HG03064 (cell line): ENCODE measurements at regions not wholly inside any gene's neighbourhood (a gene's known extent, or its start where the extent isn't known, plus 50 kb on each side); places are given as distances from the start of the nearest gene placed in this dataset.

Experiments used
- ATAC-seq: cut with Tn5 transposase; IDR thresholded peaks from one replicate; pipeline ENCODE4 v1.9.1; 2021; ENCODE audit warnings: low read depth; ENCODE audit not compliant: unreplicated experiment

DNA sequence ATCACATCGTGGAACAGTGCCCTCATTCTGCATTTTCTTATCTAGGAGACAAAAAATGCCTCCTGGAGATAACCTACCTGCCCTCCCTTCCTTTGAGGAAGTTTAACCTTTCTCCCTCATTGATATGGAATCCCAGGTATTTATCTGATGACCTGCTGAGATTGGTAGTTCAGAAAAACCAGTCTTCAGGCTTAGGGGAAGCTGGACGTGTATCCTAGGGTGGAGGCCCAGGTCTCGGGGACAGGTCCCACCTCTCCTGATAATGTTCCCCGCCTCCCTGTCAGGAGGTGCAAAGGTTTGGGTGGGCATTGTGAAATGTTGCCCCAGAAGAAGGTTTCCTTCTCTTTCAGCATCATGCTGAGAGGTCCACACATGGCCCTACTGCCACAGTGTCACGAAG, 186.9 kb upstream of the NAV2 start:
- ATAC-seq = no peak

DNA sequence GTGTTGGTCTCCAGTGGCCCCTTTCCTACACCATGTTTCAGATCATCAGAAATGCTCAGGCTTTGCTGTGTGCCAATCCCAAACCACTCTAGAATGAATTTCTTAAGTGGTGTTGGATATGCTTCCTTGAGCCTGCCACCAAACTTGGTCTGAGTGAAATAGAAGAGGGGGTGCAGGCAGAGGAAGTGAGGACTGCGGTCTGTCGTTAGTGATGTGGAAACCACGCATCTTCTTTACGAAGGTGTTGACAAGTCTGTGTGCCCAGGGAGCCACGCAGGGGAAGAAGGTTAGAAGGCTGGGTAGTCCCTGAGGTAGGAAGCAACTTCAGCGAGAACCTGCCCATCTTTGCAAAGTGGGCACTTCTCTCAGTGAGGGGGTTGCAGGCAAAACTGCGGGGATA, 187.4 kb upstream of the NAV2 start:
- ATAC-seq = no peak

DNA sequence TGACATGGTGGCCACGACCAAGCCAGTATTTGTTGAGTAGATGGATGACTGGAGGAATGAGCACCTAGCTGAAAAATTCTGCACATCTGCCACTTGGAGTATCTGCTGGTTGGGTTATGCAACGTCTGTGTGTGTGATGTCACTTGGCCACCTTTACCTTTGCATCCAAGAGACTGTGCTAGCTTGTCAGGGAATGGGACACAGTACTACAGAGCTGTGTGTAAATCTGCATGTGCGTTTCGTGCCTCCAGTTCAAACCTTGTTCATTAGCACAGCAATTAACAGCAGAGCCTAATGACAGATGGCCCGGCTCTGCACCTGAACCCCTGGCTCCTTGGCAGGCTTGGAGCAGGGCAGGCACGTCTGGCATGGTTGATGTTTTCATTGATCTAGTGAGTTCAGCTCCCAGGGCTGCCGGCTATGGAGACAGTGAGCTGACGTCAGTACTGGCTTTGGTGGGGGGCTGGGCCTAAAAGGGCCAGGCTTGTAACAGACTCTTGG, 188.4 kb upstream of the NAV2 start:
- no peak for ATAC-seq

DNA sequence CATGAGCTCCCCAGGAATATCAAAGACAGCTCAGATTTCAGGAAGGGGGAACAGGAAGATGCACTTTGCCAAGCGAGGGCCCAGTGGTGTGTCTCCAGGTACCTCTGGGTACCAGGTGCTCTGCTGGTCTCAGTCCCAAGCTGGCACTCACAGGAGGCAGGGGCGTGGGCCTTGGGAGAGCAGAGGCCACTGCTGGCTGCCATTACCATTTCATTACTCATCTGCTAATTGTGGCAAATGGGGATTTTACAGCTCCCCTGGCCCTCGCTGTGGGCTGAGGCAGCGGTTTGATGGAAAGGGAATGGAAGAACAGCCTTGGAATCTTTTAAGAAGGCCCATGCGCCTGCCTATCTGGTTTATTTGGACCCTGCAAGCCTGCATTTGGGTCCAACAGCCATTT, 192.0 kb upstream of the NAV2 start:
- ATAC-seq = no peak

DNA sequence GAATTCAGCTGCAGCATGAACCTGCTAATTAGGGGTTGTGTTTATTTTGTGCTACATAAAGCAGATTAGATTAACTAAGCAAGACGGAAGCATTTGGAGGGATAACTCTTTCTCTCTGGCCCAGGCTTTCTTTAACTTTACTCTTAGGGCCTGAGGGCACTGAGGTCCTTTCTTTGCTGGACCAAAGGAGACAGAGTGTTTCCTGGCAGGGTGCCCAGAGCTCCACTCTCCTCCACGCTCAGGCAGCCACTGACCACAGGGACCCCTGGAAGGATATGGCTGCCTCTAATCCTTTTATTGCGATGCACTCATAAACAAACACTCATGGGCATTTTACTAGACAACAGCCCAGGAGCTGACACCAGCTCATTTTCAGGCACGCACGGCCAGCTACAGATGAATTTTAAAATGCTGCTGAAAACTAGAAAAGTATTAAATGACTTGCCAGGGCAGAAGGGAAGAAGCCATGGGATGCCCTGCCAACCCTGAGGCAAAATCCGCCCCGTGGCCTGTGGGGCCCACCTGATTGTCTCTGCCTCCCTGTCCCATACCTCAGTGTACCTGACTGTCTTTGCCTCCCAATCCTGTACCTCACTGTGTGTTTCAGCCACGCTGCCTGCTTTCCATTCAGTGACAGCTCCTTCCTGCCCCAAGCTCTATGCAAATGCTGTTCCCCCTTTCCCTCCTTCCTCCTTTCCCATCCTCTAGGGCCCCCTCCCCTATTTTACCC, 192.6 kb upstream of the NAV2 start:
- ATAC-seq = no peak

DNA sequence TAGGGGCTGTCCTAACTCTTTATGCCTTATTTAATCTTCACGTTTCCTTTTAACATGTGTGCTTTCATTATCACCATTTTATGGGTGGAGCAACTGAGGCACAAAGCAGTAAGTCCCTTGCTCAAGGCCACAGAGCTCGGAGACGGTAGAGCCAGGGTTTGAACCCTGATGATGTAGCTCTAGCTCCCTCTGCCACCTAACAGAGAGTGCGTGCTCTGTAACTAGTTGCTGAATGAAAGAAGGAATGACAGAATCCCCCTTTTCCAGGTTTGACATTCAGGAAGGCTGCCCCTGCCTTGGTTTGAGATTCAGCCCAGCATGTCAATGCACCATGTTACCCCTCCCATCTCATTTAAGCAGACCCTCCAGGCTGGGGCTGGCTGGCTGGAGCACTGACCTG, 193.3 kb upstream of the NAV2 start:
- no peak for ATAC-seq

DNA sequence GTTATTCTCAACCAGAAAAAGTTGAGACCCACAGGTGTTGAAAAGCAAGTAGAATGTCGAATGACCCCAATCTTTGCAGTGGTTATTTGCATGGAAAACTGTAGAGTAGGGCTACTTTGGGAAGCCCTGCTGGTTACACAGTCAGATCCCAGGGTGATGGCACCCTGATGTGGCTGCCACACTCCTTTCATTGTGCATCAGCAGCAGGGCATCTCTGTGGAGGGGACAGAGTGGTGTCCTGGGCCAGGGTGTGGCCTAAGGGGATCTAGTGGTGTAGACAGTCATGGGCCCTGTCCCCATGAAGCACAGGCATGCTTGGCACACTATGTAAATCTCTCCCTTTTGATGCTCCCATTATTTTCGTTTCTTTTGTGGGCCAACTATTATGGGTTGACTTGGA, 199.4 kb upstream of the NAV2 start:
- ATAC-seq = no peak

DNA sequence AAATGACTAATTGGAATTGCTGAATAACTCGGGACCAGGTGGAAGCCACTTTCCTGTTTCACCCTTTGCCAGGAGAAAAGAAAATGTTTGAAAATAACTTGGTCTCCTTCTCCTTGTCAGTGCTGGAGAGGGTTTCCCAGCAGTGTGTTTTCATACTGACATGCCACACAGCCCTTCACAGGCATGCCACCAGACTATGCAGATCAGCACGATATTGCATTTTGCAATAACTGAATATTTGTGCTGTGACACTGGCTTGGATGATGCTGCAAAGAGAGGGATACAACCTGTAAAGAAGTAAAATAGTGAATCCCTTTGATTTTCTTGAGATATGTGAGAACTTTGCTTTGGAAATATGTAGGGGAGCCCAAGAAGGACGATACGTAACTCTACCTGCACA, 200.0 kb upstream of the NAV2 start:
- no peak for ATAC-seq

DNA sequence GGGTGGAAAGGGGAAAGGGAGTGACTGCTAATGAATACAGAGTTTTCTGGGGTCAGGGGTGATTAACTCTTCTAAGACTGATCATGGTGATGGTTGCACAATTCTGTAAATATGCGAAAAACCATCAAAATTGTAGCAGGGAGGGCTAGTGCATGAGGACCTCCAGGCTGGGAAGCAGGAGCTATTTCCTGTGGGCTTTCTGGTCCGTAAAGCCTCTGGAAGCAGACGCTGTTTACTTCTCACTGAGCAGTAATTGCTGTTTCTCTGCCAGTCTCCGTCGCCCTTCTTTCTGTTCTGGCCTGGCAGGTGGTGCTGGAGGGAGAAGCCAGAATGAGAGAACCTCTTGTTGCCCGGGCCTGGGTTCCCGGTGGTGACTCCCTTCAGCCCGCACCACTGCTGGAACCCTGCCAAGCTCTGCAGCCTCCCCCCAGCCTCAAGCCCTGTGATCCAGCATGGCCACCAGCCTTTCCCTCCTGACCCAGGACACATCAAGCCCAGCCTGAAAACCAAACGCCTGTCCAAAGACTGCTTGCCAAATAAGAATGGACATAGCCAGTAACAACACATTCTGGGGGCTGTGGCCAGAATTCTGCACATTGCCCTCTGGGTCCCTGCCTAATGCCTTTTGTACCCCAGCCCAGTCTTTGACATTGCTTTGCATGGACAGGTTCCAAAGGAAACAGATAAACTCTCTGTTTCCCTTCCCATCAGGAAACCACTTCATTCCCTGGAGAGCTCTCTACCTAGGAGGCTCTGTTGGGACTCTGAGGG, 201.0 kb upstream of the NAV2 start:
- ATAC-seq = no peak

DNA sequence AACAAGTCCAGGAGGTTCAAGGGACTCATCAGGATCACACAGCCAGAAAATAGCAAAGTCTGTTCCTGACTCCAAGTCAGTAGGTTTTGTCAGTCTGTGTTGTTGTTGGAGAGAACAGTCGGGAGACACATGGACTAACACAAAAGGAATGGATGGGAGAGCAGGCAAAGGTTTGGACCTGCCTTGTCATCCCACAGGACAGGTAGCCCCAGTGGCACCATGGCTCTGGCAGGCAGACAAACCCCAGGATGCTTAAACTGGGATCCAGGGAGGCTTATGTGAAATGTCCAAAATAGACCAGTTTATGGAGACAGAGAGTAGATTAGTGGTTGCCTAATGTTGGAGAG, 201.6 kb upstream of the NAV2 start:
- no peak for ATAC-seq

DNA sequence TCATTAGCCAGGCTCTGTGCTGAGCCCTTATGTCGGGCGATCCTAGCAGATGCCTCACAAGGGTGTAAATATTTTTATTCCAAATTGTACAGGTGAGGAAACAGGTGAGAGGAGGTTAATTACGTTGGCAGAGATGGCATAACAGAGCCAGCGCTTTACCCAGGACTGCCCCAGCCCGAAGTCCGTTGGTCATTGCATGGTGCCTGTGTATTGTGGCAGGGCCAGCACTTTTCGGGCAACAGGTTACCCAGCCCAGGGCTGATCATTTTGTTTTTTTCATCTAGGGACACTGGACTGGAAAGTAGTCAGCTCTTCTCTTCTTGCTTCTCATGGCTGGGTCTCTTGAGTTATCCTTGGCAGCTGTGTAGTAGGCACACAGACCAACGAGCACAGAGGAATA, 202.2 kb upstream of the NAV2 start:
- no peak for ATAC-seq

DNA sequence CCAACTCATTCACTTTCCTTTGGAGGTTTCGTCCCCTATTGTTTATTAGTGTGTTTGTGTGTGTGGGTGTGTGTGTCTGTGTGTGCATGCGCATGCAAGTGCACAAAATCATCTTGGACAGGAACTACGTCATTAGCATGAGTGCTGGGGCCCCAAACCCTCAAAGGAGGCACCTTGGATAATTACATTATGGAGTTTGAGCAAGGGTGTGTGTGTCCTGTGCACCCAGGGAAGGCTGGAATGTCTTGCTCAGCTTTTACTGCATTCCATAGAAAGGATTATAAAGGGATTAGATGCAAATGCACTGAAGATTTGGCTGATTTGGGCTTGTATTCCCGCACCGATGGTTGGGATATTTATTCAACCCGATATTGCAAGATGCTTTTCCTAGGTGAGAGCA, 203.4 kb upstream of the NAV2 start:
- no peak for ATAC-seq

DNA sequence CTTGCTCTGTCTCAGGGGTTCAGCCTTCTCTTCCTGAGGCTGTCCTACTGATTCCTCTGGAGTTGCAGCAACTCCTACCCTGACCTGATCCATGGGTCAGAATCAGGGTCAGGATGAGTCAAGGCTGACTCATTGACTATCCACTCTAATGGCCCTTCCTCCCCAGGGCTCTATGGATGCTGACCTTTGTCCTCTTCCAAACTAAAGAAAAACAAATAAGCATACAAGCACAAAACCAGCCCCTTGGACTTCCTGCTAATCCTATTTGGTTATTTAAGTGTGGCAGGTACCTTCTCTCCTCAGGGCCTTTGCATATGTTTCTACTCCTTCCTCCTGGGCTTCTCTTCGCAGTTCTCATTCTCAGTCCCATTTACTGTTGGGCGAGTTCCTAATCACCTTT, 204.5 kb upstream of the NAV2 start:
- no peak for ATAC-seq

DNA sequence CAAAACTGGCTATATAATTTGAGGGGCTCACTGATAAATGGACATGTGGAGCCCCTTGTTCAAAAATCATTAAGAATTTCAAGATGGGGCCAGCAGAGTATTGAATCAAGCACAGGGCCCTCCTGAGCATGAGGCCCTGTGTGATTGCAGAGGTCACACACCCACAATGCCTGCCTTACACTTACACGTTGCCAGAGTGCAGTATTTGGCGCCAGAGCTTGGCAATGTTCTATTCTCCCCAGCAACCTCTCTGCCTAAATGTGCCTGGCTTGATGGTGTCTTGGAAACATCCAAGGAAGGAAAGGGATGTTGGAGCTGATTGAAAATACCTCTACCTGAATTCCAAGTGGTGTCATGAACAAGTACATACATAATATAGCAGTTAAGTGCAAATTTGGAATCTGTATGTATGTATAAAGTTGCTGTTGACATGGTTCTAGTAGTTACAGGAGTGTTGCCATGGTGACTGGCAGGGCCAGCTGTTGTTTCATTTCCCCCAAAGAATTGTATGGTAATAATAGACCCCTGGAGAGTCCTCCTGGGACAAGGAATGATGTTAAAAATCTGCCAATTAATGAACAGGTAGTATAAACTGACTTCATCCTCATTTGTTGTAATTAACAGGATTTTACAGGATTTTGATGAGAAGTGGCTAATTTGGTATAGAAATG, 205.7 kb upstream of the NAV2 start:
- ATAC-seq = no peak

DNA sequence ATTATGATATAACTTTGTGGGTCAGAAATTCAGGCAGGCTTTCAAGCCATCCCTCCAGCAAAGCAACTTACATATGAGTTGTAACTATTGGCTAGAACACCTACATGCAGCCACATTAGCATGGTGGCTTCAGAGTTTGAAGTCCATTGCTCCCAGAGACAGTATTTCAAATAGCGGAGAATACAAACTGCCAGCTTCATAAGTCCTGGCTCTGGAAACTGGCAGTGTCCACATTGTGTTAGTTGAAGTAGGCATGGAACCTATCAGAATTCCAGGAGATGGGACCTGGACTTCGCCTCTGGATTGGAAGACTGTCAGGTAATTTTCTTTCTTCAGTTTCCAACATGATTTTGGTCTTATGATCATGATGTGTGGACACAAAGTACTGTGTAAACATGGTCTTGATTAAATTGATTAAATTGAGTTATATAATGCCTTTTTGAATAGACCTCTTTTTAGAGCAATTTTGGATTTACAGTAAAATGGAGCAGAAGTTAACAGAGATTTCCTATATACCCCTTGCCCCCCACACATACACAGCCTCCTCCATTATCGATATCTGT, 209.9 kb upstream of the NAV2 start:
- no peak for ATAC-seq

DNA sequence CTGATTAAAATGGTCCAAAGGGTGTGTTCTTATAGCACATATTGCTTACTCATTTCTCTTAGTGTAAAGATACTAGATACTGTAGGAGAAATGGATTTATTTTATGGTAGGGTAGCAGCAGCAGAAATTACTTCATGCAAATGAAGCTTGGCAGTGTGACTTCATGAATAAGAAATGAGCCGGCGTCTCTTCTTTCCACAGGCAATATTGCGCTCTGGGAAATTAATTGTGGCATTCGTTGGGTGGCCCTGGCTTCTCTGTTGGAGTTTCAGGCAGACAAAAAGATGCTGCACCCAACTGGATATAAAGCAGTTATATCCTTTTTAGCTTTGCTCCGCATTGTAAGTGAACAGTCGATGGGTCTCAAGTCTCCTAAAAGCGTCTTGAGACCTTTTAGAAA, 211.0 kb upstream of the NAV2 start:
- ATAC-seq = no peak

DNA sequence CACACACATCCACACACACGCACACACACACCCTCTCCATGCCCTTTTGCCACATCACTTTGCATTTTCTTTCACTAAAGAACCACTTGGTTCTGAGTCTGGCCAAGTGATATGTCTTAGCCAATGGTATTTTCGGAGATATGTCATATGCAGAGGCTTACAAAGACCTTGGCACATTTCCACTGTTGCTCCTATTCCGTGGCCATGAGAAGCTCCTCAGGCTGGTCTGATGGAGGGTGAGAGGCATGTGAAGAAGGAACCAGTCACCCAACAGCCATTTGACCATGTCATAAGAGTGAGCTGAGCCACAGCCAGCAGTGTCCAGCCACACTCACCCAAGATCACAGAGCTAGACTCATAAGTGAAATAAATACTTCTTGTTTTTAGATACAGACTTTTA, 212.6 kb upstream of the NAV2 start:
- no peak for ATAC-seq

DNA sequence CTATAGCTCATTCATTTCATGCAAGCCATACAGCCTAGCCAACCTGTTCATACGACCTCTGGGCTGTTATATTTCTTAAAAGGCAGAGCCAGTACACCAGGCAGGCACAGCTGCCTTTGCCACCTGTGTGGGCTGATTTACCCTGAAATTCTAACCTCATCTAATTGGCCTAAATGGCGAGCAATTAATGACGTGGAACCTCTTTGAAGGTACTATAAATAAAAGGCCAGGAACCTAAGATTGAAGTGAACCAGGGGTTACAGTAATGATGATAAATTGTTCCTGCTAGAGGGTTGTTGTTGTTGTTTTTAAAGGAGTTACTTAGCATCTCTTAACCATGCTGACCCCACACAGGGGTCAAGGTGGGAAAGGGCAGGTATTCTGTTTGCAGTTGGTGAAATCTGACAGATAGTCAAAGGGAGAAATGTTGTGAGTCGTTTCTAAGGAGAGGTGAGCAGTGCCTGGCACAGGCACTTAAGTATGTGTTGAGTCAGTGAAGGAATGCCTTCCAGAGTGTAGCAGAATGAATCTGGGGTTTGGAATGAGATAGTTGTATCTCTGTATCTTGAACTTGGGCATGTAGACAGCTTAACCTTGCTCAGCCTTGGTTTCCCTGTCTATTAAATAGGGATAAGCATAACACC, 213.5 kb upstream of the NAV2 start:
- no peak for ATAC-seq

DNA sequence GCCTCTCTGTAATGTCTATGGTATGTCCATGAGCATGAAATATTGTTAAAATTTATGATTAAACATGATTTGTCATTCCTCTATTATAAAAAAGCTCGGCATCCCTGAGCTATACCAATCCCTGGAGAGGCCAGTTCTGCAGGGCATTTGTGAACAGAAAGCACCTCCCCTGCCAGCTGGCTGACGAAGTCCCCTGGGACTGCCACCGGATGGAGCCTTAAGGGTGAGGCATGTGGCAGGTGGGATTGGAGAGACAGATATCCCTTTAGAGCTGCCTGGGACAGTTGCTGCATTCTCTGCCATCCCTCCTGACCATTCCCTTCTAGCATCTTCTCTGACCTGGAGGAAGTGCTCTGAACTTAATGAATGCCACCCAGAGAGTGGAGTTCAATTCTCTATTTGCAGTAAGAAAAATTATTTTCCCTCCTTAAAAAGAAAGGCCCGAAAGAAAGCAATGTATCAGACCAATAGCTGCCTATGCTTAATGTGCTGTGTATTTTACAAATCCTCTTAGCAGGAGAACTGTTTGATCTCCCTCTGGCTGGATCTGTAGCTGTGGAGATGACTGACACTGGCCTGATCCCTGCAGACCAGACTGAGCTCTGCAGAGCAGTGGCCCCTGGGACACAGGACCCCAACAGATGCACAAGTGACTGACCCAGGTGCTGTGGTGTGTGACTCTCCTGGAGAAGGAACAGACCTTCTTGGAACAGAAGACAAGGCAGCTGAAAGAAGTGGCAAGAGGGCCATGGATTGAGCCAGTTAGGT, 219.0 kb upstream of the NAV2 start:
- ATAC-seq = no peak
